ENCODE measurements at regions not wholly inside any gene's neighbourhood (a gene's known extent, or its start where the extent isn't known, plus 50 kb on each side); places are given as distances from the start of the nearest gene placed in this dataset.

DNA sequence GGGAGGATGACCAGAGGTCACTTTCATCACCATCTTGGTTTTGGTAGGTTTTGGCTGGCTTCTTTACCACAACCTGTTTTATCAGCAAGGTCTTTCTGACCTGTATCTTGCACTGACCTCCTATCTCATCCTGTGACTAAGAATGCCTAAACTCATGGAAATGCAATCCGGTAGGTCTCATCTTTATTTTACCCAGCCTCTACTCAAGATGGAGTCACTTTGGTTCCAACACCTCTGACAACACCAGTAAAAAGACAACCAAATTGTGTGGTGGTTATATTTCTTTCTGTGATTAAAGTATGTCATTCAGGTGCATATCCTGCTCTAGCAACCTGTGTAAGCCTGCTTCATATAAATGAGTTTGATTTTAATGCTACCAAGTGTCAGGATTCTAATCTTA, 636.7 kb downstream of the PCDH7 start:
- no peak for DNase-seq

DNA sequence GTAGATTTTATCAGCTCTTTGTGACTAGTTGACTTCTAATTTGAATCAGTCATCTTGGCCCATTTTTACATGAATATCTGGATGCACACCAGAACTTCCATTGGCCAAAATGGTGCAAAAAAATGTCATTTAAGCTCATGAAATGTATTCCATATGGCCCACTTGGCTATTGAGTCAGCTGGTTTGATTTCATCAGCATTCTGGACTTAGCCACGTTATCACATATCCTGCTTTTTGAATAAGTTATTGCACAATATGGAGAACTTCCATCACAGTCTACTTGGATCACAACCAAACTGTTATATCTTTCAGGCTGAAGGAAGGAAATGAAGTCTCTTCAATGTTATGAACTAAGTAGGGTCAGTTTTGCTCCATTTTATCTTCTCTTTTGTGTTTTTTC, 640.6 kb downstream of the PCDH7 start:
- no peak for DNase-seq

DNA sequence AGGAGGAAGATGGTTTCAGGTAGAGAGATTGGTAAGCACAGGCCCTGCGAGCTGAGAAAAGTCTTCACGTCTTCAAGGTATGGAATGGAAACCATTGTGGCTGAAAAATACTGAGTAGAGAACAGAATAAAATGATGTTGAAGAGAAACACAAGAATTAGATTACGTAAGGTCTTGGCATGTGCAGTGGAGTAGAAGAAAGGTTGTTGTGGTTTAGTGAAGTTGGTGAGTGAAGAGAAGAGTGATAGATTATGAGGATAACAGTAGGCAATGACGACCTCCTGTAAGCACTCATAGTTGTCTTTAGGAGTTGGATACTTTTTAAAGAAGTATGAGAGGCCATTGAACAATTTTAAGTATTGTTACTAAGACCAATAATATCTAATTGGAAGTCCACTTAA, 642.6 kb downstream of the PCDH7 start:
- DNase-seq: no peak

DNA sequence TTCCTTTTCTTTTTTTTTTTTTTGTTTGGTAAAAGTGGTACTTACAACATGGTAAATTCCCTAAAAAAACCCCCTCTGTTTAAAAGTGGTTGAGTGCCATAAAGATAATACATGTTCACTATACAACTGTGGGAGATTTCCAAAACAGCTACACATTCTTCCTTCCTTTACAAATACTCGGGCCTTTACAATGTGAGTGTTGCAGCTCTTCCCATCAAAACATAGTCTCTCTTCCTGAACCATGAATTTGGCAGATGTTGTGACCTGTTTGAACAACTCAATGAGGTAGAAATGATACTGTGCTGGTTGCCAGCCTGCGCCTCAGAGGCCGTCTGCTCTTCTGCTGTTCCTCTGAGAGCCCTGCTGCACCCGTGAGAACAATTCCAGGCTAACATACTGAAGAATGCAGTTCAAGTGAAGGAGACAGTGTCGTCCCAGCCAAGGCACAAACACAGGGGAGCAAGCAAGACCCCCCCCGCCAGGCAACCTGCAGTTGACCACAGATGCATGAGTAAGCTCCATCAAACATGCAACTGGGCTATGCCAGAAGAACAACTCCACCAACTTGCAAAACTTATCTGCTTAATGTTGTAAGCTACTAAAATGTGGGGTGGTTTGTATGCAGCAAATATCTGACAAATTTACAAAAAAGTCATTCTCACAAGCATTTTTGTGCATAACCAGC, 645.0 kb downstream of the PCDH7 start:
- no peak for DNase-seq

DNA sequence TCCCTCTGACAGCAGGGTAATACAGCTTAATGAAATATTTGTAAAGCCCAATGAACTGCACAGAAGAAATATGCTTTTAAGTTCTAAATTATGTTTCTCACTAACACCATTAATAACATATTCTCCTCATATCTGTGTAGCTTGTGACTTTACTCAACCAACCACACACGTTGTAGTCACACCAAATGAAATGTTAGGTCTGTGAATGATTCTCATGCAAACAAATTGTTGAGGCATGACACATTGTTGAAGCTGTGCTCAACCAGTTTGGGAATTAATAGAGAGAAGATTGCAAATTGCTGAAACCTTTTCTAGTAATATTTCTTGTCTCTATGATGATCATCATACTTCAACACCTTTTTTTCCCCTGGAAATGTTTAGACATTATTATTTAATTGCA, 645.9 kb downstream of the PCDH7 start:
- DNase-seq: no peak

DNA sequence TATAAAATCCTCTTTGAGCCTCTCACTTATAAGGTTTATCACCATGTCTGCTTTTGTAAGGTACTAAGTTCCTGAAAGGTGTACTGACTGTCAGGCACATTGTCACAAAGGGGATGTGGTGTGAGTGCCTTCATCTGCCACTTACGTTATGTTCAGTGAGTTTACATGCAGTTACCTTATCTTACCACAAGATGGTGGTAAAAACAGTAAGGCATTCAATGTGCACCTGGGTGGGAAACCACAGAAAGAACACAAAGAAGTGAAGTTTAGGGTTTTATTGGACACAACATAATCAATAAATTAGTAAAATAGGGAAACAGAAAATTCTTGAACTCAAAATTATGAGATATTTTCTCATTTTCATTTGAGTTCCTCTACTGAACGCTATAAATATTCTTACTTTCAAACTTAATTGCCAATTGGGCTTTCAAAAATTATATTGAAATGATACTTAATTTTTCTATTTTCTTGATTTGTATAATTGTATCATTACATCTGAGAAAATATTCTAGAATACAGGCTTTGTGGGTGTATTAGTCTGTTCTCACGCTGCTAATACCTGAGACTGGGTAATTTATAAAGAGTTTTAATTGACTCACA, 650.8 kb downstream of the PCDH7 start:
- peak in 2 of 58 donors; percentile 10 to 30 for DNase-seq

DNA sequence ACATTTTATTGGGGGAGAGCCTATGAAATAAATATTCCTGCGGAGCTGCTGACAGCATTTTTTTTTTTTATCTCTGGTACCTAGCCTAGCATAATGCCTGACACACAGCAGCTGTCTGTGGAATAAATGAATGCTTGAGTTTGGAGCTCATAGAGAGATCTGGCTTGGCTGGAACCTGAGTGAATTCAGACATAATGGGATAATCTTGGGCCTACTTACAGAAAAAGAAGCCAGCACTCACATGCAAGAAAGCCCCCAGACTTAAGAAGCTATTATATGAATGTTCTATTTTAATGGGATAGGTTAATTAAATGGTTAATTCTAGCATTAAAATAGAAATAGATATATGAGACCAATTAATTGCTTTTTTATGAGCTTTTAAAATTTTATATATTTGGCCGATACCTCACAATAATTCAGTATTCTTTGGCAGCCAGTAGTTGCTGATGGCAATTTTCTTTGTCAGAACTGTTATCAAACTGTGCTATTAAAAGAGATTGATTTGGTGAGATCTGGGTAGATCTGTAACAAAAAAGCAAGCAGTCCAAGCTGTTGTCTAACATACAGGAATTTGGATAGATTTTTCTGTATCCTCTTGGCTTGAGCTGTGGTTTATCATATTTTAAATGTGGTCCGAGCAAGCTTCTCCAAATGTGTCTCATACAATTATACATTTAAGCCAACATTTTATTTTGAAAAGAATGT, 654.2 kb downstream of the PCDH7 start:
- no peak for DNase-seq

DNA sequence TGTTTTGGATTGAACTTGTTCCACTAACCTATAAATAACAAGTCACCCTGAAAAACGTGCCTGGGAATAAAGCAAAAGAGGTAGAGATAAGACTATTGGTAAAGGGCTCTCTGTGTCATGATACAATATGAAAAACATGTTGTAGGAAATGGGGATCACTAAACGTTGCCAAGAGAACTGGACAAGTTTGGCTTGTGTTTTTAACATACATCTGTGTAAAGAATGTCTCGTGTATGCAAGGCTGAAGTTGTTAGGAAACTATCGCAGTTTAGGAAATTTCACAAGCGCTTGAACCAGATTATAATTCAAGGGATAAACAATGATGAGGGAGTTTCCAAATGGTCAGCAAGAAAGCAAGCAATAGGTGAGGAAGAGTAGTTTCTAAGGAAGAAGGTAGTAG, 655.8 kb downstream of the PCDH7 start:
- DNase-seq: no peak

DNA sequence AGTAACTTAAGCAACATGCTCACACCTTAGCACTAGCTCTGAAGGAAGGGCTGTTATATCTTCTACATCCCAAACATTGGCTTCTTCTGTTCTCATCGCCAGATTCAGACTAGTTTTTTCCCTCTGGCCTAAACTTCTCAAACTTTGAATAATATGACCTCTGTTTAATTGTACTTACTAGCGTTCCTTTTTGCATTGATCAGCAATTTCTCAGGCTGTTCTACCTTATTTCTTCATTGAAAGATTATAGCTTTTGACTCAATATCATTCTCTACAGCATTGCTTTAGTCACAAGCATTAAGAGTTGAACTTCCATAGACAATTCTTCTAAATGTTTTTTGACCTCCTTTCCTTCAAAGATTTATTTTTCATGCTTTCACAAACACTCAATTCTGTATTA, 659.2 kb downstream of the PCDH7 start:
- DNase-seq: no peak

DNA sequence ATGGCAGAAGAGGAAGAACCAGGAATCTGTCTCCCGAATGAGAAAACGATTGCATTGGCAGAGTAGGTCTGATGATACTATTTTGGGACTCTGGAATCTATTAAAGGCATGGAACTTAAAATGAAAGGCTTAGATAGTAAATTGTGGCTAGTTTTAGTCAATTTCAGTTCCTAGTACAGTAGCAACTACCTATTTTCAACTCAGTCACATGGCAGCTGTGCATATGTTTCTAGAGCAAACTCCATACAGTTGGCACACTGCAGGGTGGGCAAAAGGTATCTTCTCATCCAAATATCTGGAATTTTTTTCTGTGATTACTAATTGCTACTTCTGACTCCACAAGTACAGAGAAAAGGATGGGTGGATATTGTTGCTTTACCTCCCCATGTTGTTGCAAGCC, 663.6 kb downstream of the PCDH7 start:
- no peak for DNase-seq

DNA sequence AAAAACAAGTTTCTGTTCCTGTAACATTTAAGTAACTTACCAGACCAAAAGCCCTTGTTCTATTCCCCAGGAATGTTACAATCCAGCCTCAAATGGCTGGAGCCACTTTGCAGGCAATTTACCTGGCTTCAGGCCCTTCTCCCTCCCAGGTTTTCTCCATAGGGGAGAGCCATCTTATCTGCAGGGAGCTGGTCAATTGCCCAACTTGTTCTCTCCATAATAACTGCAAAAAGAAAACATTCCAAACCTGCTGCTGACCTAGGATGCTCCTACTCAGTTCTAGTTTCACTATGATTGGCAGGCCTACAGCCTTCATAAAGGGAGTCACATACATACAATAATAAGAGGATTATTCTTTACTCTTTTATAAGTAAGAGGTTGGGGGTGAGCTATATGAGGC, 670.7 kb downstream of the PCDH7 start:
- DNase-seq: no peak

DNA sequence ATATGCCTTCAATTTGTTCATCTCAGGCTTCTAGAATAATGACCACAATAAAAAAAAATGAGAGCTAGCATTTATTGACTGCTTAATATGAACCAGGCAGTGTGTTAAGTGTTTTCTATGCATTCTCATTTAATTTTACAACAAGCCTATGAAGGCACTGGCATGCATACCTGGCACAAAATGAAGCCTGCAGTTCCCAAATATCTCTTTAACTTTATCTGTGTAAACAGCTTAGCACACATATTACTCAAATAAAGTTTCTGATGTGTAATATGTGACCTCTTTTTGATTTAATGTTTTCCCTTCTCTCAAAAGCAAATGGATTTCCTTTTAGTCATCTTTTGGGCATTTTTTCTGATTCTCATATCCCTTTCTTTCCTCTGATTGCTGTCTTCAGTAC, 671.8 kb downstream of the PCDH7 start:
- DNase-seq: no peak

DNA sequence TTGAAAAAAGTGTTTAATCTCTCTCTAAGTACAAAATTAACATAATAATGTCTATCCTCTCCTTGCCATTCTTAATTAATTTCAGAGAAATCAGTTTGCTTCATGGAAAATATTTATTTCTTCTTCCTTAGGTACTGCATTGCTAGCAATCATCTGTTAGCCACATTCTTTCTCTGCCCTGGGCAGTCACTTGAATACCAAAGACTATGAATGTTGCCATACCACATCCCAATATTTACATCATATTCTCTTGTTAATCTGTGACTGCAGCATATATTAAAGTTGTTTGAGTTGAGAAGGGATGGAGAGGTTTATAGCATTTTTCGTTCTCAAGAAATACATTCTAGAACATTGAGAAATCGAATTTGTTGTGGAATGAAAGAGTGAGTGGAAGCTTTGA, 672.8 kb downstream of the PCDH7 start:
- no peak for DNase-seq

DNA sequence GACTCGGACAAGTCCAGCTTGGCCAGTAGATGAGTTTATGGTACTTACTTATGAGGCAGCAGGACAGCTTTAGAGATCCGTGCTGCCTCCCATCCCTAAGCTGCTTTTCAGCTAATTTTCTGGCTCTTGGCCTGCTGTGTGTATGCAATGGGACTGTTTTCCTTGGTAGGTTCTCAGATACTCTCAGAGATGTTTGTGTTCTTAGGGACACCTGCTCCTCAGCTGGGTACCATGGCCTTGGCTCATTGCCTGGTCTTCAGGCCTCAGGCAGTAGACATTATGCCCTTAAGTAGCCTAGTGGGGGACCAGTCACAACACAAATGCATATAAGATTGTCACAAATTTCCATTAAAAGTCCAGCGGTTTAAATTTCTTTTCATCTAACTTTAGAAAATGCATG, 688.0 kb downstream of the PCDH7 start:
- DNase-seq: no peak

DNA sequence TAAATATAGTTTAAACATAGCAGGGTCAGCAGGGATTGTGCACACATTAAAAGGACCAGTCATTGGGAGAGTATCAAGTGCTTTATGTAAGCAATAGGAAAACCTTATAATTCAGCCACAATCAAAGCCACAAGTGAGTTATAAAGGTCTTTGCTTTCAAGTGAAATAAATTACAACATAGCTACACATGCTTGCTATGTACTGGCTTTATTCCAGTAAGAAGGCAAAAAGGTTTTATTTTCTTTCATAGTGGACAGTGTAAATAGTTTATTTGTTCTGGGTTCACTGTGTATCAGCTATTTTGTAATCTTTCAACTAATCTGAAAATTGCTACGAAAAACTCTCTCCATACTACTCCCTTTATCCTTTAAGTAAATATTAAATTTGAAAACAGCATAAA, 691.4 kb downstream of the PCDH7 start:
- DNase-seq: no peak

DNA sequence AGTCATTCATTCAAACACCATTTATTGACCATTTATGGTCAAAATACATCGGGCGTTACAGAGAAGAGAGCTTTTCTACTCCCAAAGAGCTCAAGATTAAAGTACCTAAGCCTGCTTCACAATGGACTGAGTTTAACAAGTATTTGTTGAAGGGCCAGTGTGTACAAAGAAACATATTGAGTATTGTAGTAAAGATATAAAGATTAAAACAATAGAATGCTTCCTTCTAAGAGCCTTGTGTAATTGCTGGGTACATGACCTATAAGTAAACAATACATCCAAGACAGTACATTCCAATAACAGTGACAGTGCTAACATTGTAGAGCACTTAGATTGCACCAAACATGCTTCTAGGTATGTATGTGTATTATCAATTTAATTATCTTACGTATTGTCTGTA, 695.5 kb downstream of the PCDH7 start:
- no peak for DNase-seq

DNA sequence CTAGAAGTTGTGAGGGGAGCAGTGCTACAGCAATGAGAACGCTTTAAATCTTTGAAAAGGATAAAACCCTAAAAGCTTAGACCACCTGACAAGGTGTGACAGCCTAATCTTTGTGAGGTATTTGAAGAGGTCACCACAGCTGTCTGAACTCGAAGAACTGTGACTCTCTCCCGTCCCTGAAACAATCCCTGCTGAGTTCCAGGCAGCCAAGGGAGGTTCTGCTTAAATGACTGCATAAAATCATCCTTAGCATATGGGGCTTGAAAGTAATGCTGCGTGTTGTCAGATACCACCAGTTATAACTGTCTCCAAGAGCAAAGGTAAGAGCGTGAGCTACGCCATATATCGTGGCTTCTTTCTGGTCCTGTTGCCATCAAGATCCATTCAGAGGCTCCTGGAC, 696.3 kb downstream of the PCDH7 start:
- DNase-seq: no peak

DNA sequence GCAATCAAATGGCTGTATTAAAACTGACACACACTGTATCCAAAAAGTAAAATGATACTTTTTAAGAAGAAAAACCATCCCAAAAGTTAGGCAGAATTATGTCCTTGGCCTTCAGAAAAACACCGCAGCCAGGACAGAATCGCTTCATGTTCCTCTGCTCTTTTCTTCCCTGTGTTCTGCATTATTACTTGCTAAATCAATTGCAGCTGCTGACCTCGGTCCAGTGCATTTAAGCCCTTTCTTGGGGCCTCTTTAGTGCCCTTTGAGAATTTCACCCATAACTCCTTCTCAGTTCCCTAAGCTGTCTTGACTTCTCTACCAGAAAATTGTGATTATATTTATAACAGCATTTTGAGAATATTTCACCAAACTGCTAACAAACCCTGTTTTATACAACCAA, 696.9 kb downstream of the PCDH7 start:
- DNase-seq: no peak

DNA sequence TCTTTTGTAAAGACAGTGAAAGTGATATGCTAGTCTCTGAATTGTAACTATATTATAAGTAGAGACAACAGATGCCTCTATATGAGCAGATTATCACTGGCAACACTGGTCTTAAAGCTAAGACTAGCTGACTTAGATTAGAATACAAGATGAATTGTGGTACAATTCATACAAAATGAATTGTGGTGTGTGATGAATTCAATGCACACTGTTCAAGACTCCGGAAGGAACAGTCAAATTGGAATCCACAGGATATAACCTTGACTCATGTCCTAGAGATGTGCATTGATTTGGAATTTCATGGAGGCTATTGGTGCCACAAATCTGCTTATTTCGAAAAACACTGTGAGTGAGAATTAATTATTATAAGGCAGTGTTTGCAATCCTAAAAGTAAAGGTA, 701.8 kb downstream of the PCDH7 start:
- DNase-seq: no peak

DNA sequence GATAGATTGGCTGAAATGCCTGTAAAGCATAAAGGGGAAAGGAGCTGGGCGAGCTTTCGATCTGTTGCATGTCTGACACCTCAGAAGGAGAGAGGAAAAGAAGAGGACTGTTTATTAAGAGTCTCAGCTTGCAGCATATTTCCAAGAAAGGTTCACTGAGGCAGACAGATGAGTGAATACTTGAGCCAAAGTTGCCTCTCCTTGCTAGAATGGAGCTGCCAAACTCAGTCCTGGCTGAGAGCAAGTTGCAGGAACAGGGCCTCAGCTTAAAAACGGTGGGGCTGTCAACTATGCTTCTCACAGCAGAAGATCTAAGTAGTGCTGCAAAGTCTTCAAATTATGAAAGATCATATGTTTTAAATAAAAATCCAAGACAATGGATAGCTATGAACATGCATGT, 707.5 kb downstream of the PCDH7 start:
- no peak for DNase-seq

DNA sequence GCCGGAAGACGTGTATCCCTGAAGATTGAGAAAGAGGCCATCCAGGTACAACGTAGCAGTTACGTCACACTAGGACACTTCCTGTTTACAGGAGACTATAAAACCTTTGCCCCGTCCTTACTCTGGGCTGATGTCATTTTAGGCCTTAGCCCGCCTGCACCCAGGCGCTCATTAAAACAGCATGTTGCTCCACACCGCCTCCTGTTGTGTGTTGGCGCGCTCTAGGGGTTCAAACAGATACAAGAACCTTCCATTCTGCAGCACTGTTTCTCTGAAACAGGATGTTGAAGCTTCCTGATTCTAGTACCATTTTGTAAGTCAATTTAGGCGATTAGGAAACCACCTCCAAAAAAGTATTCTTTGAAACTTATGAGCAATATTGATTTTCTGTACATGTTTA, 722.1 kb downstream of the PCDH7 start:
- no peak for DNase-seq

DNA sequence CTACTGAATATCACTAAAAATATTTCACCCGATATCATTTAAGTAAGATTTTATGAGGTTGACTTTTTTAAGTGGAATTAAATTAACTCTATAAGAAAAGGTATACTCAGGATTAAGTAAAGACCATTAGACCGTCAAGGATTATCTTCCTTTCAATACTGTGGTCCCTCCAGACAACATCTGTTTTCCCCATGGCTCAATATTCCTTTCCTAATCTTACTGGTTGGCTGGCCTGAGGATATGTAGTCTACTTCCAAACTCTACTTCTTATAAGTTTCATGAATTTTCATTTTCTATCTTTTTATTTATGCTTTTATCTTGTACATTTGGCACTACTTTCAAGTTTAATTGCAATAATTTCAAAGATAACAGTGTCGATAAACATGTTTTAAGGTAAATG, 725.4 kb downstream of the PCDH7 start:
- no peak for DNase-seq

DNA sequence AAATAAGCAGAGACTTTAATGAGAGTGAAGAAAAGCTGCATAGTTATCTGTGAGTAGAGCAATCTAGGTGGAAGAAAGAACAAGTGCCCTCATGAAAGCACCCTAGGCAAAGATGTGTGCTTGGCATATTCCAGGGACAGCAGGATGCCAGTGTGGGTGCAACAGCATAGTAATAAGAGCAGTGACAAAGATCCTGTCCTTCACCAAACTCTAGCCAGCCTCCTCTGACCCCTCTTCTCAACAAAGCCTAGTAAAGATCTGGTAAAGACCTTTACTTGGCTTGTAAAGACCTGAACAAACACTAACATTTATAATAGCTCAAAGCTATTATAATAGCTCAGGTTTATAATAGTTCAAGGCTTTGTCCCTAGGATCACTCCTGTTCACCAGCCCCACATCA, 735.4 kb downstream of the PCDH7 start:
- no peak for DNase-seq
